ENCODE measurements at regions not wholly inside any gene's neighbourhood (a gene's known extent, or its start where the extent isn't known, plus 50 kb on each side); places are given as distances from the start of the nearest gene placed in this dataset.

GRCh38 chr2:103808814-103809213 lies 1045.1 kb upstream of the POU3F3 start:
- TF ChIP-seq CTCF (conservative IDR thresholded peaks at IDR 0.05; ENCODE audit: low read depth, low read length) = no peak
- H3K4me3 ChIP-seq (ENCODE audit: low read depth, low read length) = no peak overlapping the region
- no peak for DNase-seq (ENCODE audit: low read depth)

GRCh38 chr2:103809415-103809814 lies 1044.5 kb upstream of the POU3F3 start:
- no peak for TF ChIP-seq CTCF (conservative IDR thresholded peaks at IDR 0.05; ENCODE audit: low read depth, low read length)
- no peak overlapping the region for H3K4me3 ChIP-seq (ENCODE audit: low read depth, low read length)
- DNase-seq (ENCODE audit: low read depth) = no peak

- TF ChIP-seq CTCF (conservative IDR thresholded peaks at IDR 0.05; ENCODE audit: low read depth, low read length) = no peak
- H3K4me3 ChIP-seq (ENCODE audit: low read depth, low read length) = no peak overlapping the region
- no peak for DNase-seq (ENCODE audit: low read depth)
These were observed 1043.9 kb upstream of the POU3F3 start for GRCh38 chr2:103809941-103810441.

DNA sequence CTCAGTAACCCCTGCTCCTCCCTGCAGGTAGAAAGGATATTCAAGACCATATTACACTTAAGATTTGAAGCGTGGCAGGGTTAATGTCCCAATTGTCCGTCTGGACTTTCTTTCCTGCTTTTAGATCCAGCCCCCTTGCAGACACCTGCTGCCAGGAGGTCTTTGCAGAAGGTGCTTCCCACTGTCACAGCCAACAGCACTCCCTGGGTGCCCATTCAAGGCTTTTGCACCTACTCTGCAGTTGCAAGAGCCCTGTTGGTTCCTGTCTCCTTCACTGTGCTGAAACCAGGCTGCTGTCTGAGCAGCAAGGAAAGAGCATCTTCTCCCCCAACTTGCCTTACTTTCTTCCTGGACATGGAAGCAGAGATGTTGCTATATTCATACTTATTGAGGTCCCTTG lies 1043.0 kb upstream of the POU3F3 start:
- DNase-seq (ENCODE audit: low read depth) = no peak
- H3K4me3 ChIP-seq (ENCODE audit: low read depth, low read length) = no peak overlapping the region
- TF ChIP-seq CTCF (conservative IDR thresholded peaks at IDR 0.05; ENCODE audit: low read depth, low read length) = no peak

- no peak for DNase-seq (ENCODE audit: low read depth)
- TF ChIP-seq CTCF (conservative IDR thresholded peaks at IDR 0.05; ENCODE audit: low read depth, low read length) = no peak
- H3K4me3 ChIP-seq (ENCODE audit: low read depth, low read length) = no peak overlapping the region
These were observed 1039.9 kb upstream of the POU3F3 start for GRCh38 chr2:103814016-103814415.

GRCh38 chr2:103815731-103816130 lies 1038.2 kb upstream of the POU3F3 start:
- TF ChIP-seq CTCF (conservative IDR thresholded peaks at IDR 0.05; ENCODE audit: low read depth, low read length) = no peak
- no peak overlapping the region for H3K4me3 ChIP-seq (ENCODE audit: low read depth, low read length)
- no peak for DNase-seq (ENCODE audit: low read depth)

DNA sequence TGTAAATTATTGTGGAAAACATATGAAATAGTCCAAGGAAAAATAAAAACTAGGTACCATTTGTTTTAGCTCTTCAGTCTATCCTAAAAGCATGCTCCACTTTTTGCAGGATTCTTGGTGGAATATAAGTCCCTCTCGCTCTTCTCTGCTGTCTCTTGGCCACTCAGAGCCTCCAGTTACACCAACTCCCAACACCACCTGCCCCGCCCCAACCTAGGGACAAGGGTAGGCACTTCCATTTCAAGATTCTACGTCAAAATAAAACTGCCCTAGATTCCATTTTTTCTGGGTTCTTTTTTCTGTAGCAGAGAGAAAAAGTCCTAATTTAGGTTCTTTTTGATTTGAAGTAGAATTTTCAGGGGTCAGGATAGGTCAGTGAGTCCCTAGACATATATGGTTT lies 1036.2 kb upstream of the POU3F3 start:
- TF ChIP-seq CTCF (conservative IDR thresholded peaks at IDR 0.05; ENCODE audit: low read depth, low read length) = no peak
- no peak for DNase-seq (ENCODE audit: low read depth)
- no peak overlapping the region for H3K4me3 ChIP-seq (ENCODE audit: low read depth, low read length)

All from choroid plexus epithelial cell (primary cell).